Activated CD4-positive, alpha-beta T cell treated with anti-CD3 and anti-CD28 coated beads, Interleukin-2, amount 50 U/mL, for 24 hours (primary cell): ENCODE measurements at regions not wholly inside any gene's neighbourhood (a gene's known extent, or its start where the extent isn't known, plus 50 kb on each side); places are given as distances from the start of the nearest gene placed in this dataset.

Experiments
- DNase-seq, 2 donors: peaks; one replicate each; pipeline ENCODE4 v3.0.0-alpha.2; 2020; ENCODE audit warnings: low read depth in 1 of 2, low spot score in 1 of 2

GRCh38 chr20:63072231-63072791 lies 65.5 kb upstream of the BHLHE23 start:
- no peak for DNase-seq

GRCh38 chr20:63071541-63072181 lies 64.9 kb upstream of the BHLHE23 start:
- DNase-seq: no peak

GRCh38 chr20:63070771-63071540 lies 64.2 kb upstream of the BHLHE23 start:
- no peak for DNase-seq

GRCh38 chr20:63070301-63070625 lies 63.5 kb upstream of the BHLHE23 start:
- DNase-seq: no peak

- DNase-seq: no peak
Measured at GRCh38 chr20:63068711-63069367, 62.1 kb upstream of the BHLHE23 start.

- DNase-seq: no peak
Measured at GRCh38 chr20:63067721-63068560, 61.2 kb upstream of the BHLHE23 start.

- DNase-seq: no peak
Measured at GRCh38 chr20:63067266-63067635, 60.5 kb upstream of the BHLHE23 start.

- no peak for DNase-seq
Measured at GRCh38 chr20:63066506-63067265, 59.9 kb upstream of the BHLHE23 start.

- no peak for DNase-seq
Measured at GRCh38 chr20:63065911-63066310, 59.1 kb upstream of the BHLHE23 start.

- DNase-seq: no peak
Measured at GRCh38 chr20:63064745-63065711, 58.3 kb upstream of the BHLHE23 start.

- no peak for DNase-seq
Measured at GRCh38 chr20:63064310-63064709, 57.5 kb upstream of the BHLHE23 start.

GRCh38 chr20:63062188-63063140 lies 55.7 kb upstream of the BHLHE23 start:
- no peak for DNase-seq

GRCh38 chr20:63061771-63062100 lies 55.0 kb upstream of the BHLHE23 start:
- DNase-seq: no peak

- DNase-seq: no peak
Measured at GRCh38 chr20:63061051-63061770, 54.4 kb upstream of the BHLHE23 start.

GRCh38 chr20:63060057-63060991 lies 53.6 kb upstream of the BHLHE23 start:
- DNase-seq: no peak

- no peak for DNase-seq
Measured at GRCh38 chr20:63059684-63060056, 52.9 kb upstream of the BHLHE23 start.
